GM23338 (cell line): ENCODE measurements at regions not wholly inside any gene's neighbourhood (a gene's known extent, or its start where the extent isn't known, plus 50 kb on each side); places are given as distances from the start of the nearest gene placed in this dataset.

Experiments used
- CREB1 ChIP-seq: fragments of 250-450 bp; sonication (Bioruptor Pico); IDR thresholded peaks from 2 replicates; pipeline ENCODE4 v1.5.0; 2020; ENCODE audit warnings: low read depth, mild to moderate bottlenecking, moderate library complexity
- EZH2phosphoT487 ChIP-seq: fragments of 200-600 bp; sonication (generic); IDR thresholded peaks from one replicate; pipeline ENCODE4 v1.8.1; 2018; ENCODE audit warnings: antibody characterized with exemption; ENCODE audit not compliant: unreplicated experiment
- JUNB ChIP-seq: IDR thresholded peaks from one replicate; pipeline ENCODE4 v1.6.1; 2016; ENCODE audit warnings: antibody characterized with exemption; ENCODE audit not compliant: unreplicated experiment
- POLR2AphosphoS5 ChIP-seq: IDR thresholded peaks from 2 replicates; pipeline ENCODE4 v1.6.1; 2016; ENCODE audit warnings: antibody characterized with exemption, low read depth
- STAT1 ChIP-seq: IDR thresholded peaks from one replicate; pipeline ENCODE4 v1.6.1; 2016; ENCODE audit warnings: antibody characterized with exemption; ENCODE audit not compliant: unreplicated experiment
- TF ChIP-seq, protein P1 (sequence below), 2 experiments: fragments of 200-600 bp in 1 of 2; sonication (generic) in 1 of 2; conservative IDR thresholded peaks; 2 replicates each; pipeline versions ENCODE4 v1.5.1 to v1.6.1; 2016 to 2017; ENCODE audit warnings: antibody characterized with exemption in 2 of 2, low read depth in 2 of 2, mild to moderate bottlenecking in 2 of 2, moderate library complexity in 1 of 2

DNA sequence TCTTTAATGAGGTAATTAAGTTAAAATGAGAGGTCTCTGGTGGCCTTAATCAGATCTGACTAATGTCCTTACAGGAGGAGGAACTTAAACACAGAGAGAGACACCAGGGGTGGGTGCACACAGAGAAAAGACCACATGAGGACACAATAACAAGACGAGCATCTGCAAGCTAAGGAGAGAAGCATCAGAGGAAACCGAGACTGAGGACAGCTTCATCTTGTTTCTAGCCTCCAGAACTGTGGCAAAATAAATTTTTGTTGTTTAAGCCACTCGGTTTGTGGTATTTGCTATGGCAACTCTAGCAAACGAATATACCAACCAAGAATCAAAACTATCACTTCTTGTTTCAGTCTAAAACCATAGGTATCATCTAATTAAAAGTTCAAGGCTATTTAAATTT lies 400.1 kb downstream of the PID1 start:
- TF ChIP-seq POLR2AphosphoS5 (no peak), EZH2phosphoT487 (no peak), CREB1 (CRISPR knock-in tag) (no peak), JUNB (no peak), STAT1 (no peak)
- TF ChIP-seq, protein P1, sequence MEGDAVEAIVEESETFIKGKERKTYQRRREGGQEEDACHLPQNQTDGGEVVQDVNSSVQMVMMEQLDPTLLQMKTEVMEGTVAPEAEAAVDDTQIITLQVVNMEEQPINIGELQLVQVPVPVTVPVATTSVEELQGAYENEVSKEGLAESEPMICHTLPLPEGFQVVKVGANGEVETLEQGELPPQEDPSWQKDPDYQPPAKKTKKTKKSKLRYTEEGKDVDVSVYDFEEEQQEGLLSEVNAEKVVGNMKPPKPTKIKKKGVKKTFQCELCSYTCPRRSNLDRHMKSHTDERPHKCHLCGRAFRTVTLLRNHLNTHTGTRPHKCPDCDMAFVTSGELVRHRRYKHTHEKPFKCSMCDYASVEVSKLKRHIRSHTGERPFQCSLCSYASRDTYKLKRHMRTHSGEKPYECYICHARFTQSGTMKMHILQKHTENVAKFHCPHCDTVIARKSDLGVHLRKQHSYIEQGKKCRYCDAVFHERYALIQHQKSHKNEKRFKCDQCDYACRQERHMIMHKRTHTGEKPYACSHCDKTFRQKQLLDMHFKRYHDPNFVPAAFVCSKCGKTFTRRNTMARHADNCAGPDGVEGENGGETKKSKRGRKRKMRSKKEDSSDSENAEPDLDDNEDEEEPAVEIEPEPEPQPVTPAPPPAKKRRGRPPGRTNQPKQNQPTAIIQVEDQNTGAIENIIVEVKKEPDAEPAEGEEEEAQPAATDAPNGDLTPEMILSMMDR (conservative IDR thresholded peaks at IDR 0.05; ENCODE audit: low read depth in 2 of 2), result no peak
